Endothelial cell (in vitro differentiated cells): ENCODE measurements at regions not wholly inside any gene's neighbourhood (a gene's known extent, or its start where the extent isn't known, plus 50 kb on each side); places are given as distances from the start of the nearest gene placed in this dataset.

Source experiments
- DNase-seq: peaks from one replicate; pipeline ENCODE4 v3.0.0; 2021; ENCODE audit warnings: low spot score
- H3K27ac Mint-ChIP-seq: one replicate; pipeline ENCODE4 v1.8.0; 2021; ENCODE audit warnings: mixed read lengths, inconsistent platforms; ENCODE audit not compliant: unreplicated experiment
- H3K27me3 Mint-ChIP-seq: one replicate; pipeline ENCODE4 v1.8.0; 2021; ENCODE audit warnings: mild to moderate bottlenecking, moderate library complexity, mixed read lengths, inconsistent platforms; ENCODE audit not compliant: unreplicated experiment
- H3K36me3 Mint-ChIP-seq: one replicate; pipeline ENCODE4 v1.8.0; 2021; ENCODE audit warnings: mild to moderate bottlenecking, low read depth, mixed read lengths, inconsistent platforms; ENCODE audit not compliant: unreplicated experiment
- H3K4me1 Mint-ChIP-seq: one replicate; pipeline ENCODE4 v1.8.0; 2021; ENCODE audit warnings: mild to moderate bottlenecking, mixed read lengths, inconsistent platforms; ENCODE audit not compliant: unreplicated experiment
- H3K4me3 Mint-ChIP-seq: one replicate; pipeline ENCODE4 v1.8.0; 2021; ENCODE audit warnings: mild to moderate bottlenecking, mixed read lengths, inconsistent platforms; ENCODE audit not compliant: unreplicated experiment
- H3K9me3 Mint-ChIP-seq: one replicate; pipeline ENCODE4 v1.8.0; 2021; ENCODE audit warnings: mixed read lengths, inconsistent platforms; ENCODE audit not compliant: unreplicated experiment
- TF ChIP-seq, protein P1 (sequence below): fragments of 200-600 bp; sonication (generic); IDR thresholded peaks from one replicate; pipeline ENCODE4 v1.5.0; 2021; ENCODE audit warnings: antibody characterized with exemption; ENCODE audit not compliant: unreplicated experiment

DNA sequence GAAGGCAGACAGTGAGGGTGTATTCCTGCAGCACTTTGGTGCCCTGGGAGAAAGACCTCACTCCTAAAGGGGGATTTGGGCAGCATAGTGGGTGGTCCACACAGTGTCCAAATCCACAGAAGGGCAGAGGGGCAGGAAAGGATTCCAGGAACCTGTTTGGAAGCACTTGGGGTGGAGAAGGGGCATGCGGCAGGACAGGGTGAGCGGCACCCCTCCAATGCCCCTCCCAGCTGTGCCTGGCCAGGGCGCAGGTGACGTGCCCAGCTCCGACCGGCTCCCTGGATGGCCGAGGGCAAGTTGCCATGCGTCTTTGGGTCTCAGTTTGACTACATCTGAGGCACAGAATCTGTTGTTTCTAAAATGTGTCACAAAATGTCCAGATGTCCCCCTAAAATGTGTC, 66.5 kb upstream of the HMX1 start:
- no peak overlapping the region for H3K4me3 Mint-ChIP-seq
- TF ChIP-seq, protein P1, sequence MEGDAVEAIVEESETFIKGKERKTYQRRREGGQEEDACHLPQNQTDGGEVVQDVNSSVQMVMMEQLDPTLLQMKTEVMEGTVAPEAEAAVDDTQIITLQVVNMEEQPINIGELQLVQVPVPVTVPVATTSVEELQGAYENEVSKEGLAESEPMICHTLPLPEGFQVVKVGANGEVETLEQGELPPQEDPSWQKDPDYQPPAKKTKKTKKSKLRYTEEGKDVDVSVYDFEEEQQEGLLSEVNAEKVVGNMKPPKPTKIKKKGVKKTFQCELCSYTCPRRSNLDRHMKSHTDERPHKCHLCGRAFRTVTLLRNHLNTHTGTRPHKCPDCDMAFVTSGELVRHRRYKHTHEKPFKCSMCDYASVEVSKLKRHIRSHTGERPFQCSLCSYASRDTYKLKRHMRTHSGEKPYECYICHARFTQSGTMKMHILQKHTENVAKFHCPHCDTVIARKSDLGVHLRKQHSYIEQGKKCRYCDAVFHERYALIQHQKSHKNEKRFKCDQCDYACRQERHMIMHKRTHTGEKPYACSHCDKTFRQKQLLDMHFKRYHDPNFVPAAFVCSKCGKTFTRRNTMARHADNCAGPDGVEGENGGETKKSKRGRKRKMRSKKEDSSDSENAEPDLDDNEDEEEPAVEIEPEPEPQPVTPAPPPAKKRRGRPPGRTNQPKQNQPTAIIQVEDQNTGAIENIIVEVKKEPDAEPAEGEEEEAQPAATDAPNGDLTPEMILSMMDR: no peak

DNA sequence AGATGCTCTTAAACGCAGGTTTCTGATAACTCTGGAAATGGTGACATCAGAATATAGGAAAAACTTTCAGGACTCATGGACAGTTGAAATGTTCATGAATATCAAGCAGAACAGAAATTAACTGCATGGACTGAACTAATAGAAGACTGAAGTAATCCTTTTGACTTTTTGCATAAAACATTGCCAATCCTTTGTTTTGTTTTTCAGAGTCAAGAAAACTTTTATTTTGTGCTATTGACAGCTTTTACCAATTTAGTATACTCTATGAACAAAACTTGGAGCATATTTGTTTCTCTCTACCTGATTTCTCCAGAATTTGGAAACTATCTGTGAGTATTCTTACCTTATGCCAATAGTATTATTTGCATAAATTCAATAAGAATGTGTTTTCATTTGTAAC, 61.2 kb upstream of the HMX1 start:
- H3K27me3 Mint-ChIP-seq: no peaks in the 10 kb centered on the region
- H3K9me3 Mint-ChIP-seq: no peaks in the 10 kb centered on the region
- no peak overlapping the region for H3K4me3 Mint-ChIP-seq
- no peaks in the 10 kb centered on the region for H3K36me3 Mint-ChIP-seq
- H3K4me1 Mint-ChIP-seq: no peaks in the 10 kb centered on the region
- no peak overlapping the region for H3K27ac Mint-ChIP-seq
- DNase-seq: no peak
- TF ChIP-seq, protein P1: no peak

More for the DNA sequence above, 66.5 kb upstream of the HMX1 start:
- Mint-ChIP-seq H3K4me1 (peaks cover 4% of the 10 kb centered on the region), H3K27me3 (peaks cover 2% of the 10 kb centered on the region), H3K36me3 (no peaks in the 10 kb centered on the region), H3K27ac (no peak overlapping the region), H3K9me3 (no peaks in the 10 kb centered on the region)
- DNase-seq: no peak

DNA sequence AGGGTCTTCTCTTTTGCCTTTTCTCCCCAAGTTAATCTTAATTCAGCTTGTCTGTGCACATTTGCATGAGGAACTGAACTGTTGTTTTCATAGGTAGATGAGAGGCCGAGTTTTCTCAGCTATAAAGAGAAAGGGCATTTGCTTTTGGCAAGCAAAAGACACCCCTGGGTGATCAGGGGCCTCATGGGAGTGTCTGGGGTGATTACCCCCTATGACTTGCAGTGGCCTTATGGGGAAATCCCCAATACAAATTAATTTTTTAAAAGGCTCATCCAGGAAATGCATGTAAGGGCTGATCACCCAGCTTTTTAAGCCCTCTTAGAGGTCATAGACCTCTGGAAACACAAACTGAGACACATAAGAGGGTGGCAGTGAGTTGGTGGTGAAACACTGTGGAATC, 56.4 kb upstream of the HMX1 start:
- Mint-ChIP-seq H3K9me3 (no peaks in the 10 kb centered on the region), H3K36me3 (no peaks in the 10 kb centered on the region), H3K27ac (no peak overlapping the region), H3K4me3 (no peak overlapping the region), H3K4me1 (no peaks in the 10 kb centered on the region), H3K27me3 (peaks cover 2% of the 10 kb centered on the region)
- TF ChIP-seq, protein P1: no peak
- no peak for DNase-seq

DNA sequence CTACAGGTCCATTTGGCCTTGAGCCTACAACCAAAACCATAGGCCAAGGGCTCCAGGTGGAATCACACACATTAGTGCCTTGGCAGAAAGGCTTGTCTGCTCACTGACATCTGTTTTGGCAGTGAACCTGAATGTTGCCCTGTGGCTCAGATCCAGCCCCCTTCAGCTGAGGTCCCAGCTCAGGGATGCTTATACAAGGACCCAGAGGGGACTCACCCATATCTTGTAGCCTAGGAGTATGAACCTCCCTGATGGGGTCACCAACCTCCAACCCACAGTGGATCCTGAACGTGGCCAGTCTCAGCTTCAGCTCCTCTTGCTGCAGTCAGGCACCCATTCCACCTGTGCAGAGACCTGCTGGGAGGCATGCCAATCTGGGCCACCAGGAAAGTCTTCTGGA, 50.8 kb upstream of the HMX1 start:
- TF ChIP-seq, protein P1: no peak
- Mint-ChIP-seq H3K27ac (no peak overlapping the region), H3K4me1 (no peaks in the 10 kb centered on the region), H3K9me3 (no peaks in the 10 kb centered on the region), H3K27me3 (peaks cover 6% of the 10 kb centered on the region), H3K4me3 (no peak overlapping the region), H3K36me3 (no peaks in the 10 kb centered on the region)
- DNase-seq: no peak

- TF ChIP-seq, protein P1: no peak
- DNase-seq: no peak
- no peak overlapping the region for H3K4me3 Mint-ChIP-seq
- peaks cover 6% of the 10 kb centered on the region for H3K27me3 Mint-ChIP-seq
- H3K9me3 Mint-ChIP-seq: no peaks in the 10 kb centered on the region
- no peak overlapping the region for H3K27ac Mint-ChIP-seq
- H3K36me3 Mint-ChIP-seq: no peaks in the 10 kb centered on the region
- H3K4me1 Mint-ChIP-seq: no peaks in the 10 kb centered on the region
These were observed 49.8 kb upstream of the HMX1 start for GRCh38 chr4:8921465-8921864.
